Heart right ventricle (tissue), 16 donors: ENCODE measurements at regions not wholly inside any gene's neighbourhood (a gene's known extent, or its start where the extent isn't known, plus 50 kb on each side); places are given as distances from the start of the nearest gene placed in this dataset.

Experiments
- ATAC-seq, 8 donors: fragments of 200-7000 bp; cut with Tn5 transposase; one replicate each; pipeline ENCODE4 v1.9.1; 2020; ENCODE audit warnings: mild to moderate bottlenecking in 8 of 8, moderate library complexity in 8 of 8, moderate number of reproducible peaks in 1 of 8
- DNase-seq, 2 donors: peaks; one replicate each; pipeline ENCODE4 v3.0.0-alpha.2; 2020
- H3K27ac ChIP-seq, 10 donors: fragments of 200-600 bp; sonication (generic) in 2 of 10; one replicate each; pipeline versions ENCODE4 v1.5.0 to v1.8.0; 2020 to 2022; ENCODE audit warnings: mild to moderate bottlenecking in 3 of 10
- H3K27me3 ChIP-seq, 7 donors: fragments of 200-600 bp; one replicate each; pipeline ENCODE4 v1.8.0; 2021 to 2022; ENCODE audit warnings: mild to moderate bottlenecking in 2 of 7
- H3K36me3 ChIP-seq, 9 donors: fragments of 200-600 bp; sonication (generic) in 1 of 9; one replicate each; pipeline versions ENCODE4 v1.5.0 to v1.8.0; 2020 to 2022; ENCODE audit warnings: mild to moderate bottlenecking in 2 of 9
- H3K4me1 ChIP-seq, 9 donors: fragments of 200-600 bp; sonication (generic) in 1 of 9; one replicate each; pipeline versions ENCODE4 v1.5.0 to v1.8.0; 2020 to 2022; ENCODE audit warnings: mild to moderate bottlenecking in 4 of 9
- H3K4me3 ChIP-seq, 10 donors: fragments of 200-600 bp; sonication (generic) in 2 of 10; one replicate each; pipeline versions ENCODE4 v1.5.0 to v1.8.0; 2020 to 2022; ENCODE audit warnings: mild to moderate bottlenecking in 7 of 10, moderate library complexity in 2 of 10
- H3K9me3 ChIP-seq, 11 donors: fragments of 200-600 bp in 10 of 11; sonication (generic) in 2 of 11; one replicate each; pipeline versions ENCODE4 v1.5.0 to v1.8.0; 2013 to 2022; ENCODE audit warnings: mild to moderate bottlenecking in 2 of 11, control low read depth in 1 of 11, moderate library complexity in 1 of 11
- WGBS, 2 donors: extraction: QIAGEN DNeasy Blood & Tissue Kit; methylation state at CpG; one replicate each; pipeline ENCODE4 v1.1.7; 2013; ENCODE audit warnings: inconsistent platforms in 1 of 2; 5-methylcytosine and 5-hydroxymethylcytosine counted together
- intact Hi-C, 10 donors: fragments of 100-400 bp; cut with DNase I; formaldehyde crosslinking; loops; one replicate each; pipeline versions ENCODE4 v1.11.1 to v1.14.2; 2022
- TF ChIP-seq, protein P1 (sequence below), 9 donors: fragments of 200-600 bp; sonication (generic) in 2 of 9; IDR thresholded peaks; one replicate each; pipeline versions ENCODE4 v1.5.0 to v1.8.0; 2021 to 2022; ENCODE audit warnings: antibody characterized with exemption in 9 of 9, mild to moderate bottlenecking in 5 of 9, moderate library complexity in 1 of 9
- donor health status: Arrhythmogenic right ventricular cardiomyopathy.
- donor health status: ischemic (EF 13 %, LVEDD 7.1; RV severe dilation, severe dysfunction).
- donor health status: healthy with polysubstance abuse.
- donor health status: DM: no; HTN: yes; CAD: no.
- donor health status: DM: no; HTN: no; CAD: no.
- donor health status: ischemic (EF 25% LVEDD 6.9; RV normal size, moderate dysfunction).
- donor health status: ischemic (EF 25% LVEDD 5.7; RV mildly dilated, moderate dysfunction).
- donor health status: healthy.
- donor health status: DM: yes; HTN: yes; CAD: no.
- donor health status: Ischemic cardiomyopathy.
- donor health status: ischemic (EF 35%, LVEDD 5.7; RV mildly dilated, moderate dysfunction).
- donor health status: nonischemic (EF 11% LVEDD 7.7; RV severe dilation, severe dysfunction).
- donor health status: DM: yes; HTN: yes; CAD: no.
- donor health status: PGD.
- donor health status: ischemic (EF 29% LVEDD 5.4; RV normal size, mild dysfunction).
- donor health status: nonischemic (EF 23%, LVEDD 6.1; RV moderate dilation, normal function).

DNA sequence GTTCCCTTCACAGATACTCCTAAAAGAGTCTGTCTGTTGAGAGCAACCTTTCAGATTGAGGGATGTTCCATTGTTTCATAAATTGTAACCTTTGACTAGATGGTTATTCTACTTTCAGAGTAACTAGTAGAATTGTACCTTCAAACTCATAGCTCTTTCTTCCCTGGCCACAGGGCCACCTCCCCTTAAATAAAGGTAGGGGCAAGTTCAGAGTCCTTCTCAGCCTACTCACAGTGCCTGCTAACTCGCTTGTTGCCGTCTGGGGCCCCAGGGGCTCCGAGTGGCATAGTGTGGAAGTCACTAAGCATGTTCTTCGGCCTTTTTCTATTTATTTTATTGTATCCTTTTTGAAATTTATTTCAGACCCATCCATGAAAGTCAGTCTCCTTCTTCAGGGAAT lies 250.4 kb downstream of the ALX1 start:
- no peak overlapping the region for H3K27ac ChIP-seq
- no peak for DNase-seq
- H3K4me1 ChIP-seq, result no peaks in the 10 kb centered on the region
- intact Hi-C loops, result no loop called here
- WGBS, 2 donors, result 88 to 96% methylated on average over 4 of the region's 4 CpGs
- H3K27me3 ChIP-seq, result no peaks in the 10 kb centered on the region
- H3K36me3 ChIP-seq, result no peaks in the 10 kb centered on the region
- TF ChIP-seq, protein P1, sequence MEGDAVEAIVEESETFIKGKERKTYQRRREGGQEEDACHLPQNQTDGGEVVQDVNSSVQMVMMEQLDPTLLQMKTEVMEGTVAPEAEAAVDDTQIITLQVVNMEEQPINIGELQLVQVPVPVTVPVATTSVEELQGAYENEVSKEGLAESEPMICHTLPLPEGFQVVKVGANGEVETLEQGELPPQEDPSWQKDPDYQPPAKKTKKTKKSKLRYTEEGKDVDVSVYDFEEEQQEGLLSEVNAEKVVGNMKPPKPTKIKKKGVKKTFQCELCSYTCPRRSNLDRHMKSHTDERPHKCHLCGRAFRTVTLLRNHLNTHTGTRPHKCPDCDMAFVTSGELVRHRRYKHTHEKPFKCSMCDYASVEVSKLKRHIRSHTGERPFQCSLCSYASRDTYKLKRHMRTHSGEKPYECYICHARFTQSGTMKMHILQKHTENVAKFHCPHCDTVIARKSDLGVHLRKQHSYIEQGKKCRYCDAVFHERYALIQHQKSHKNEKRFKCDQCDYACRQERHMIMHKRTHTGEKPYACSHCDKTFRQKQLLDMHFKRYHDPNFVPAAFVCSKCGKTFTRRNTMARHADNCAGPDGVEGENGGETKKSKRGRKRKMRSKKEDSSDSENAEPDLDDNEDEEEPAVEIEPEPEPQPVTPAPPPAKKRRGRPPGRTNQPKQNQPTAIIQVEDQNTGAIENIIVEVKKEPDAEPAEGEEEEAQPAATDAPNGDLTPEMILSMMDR (IDR thresholded peaks at IDR 0.05), result no peak
- H3K9me3 ChIP-seq, result peaks cover 0 to 3% (median 0%) of the 10 kb centered on the region in 11 donors
- ATAC-seq, result no peak
- H3K4me3 ChIP-seq, result no peak overlapping the region

DNA sequence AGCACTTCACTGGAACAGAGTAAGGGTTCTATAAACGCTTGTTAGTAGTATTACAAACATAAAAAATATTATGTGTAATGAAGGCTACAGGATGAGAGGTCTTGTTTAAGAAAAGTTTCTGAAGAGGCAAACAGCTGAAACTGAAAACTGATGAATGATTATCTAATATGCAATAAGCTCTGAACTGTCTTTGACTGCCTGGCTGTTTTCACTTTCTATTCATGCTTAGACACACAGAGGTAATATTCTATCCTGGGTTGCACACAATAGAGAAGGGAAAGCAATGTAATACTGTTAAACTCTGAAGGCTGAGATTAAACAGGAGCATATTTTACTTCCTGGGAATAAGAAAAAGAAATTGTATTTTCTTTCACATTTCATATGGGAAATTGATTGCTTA lies 251.3 kb downstream of the ALX1 start:
- ATAC-seq, result no peak
- TF ChIP-seq, protein P1 (IDR thresholded peaks at IDR 0.05), result no peak
- H3K4me3 ChIP-seq, result no peak overlapping the region
- no peak for DNase-seq
- peaks cover 0 to 3% (median 0%) of the 10 kb centered on the region in 11 donors for H3K9me3 ChIP-seq
- no peak overlapping the region for H3K27ac ChIP-seq
- intact Hi-C loops, result no loop called here
- H3K4me1 ChIP-seq, result no peaks in the 10 kb centered on the region
- no peaks in the 10 kb centered on the region for H3K36me3 ChIP-seq
- 43 to 54% methylated on average over 1 of the region's 1 CpG for WGBS, 2 donors
- H3K27me3 ChIP-seq, result no peaks in the 10 kb centered on the region

- H3K4me3 ChIP-seq, result no peak overlapping the region
- H3K4me1 ChIP-seq, result no peaks in the 10 kb centered on the region
- intact Hi-C loops, result no loop called here
- no peaks in the 10 kb centered on the region for H3K36me3 ChIP-seq
- DNase-seq (no peak), ATAC-seq (no peak)
- no peaks in the 10 kb centered on the region for H3K9me3 ChIP-seq
- no peaks in the 10 kb centered on the region for H3K27me3 ChIP-seq
- TF ChIP-seq, protein P1 (IDR thresholded peaks at IDR 0.05), result no peak
- 89 to 91% methylated on average over 2 of the region's 2 CpGs for WGBS, 2 donors
- H3K27ac ChIP-seq, result no peak overlapping the region
Measured at GRCh38 chr12:85549640-85550039, 269.6 kb downstream of the ALX1 start.

- DNase-seq (no peak), ATAC-seq (no peak)
- Histone ChIP-seq H3K4me3 (no peak overlapping the region), H3K4me1 (no peaks in the 10 kb centered on the region), H3K27me3 (no peaks in the 10 kb centered on the region), H3K36me3 (no peaks in the 10 kb centered on the region), H3K9me3 (no peaks in the 10 kb centered on the region), H3K27ac (no peak overlapping the region)
- WGBS, 2 donors, result 66 to 71% methylated on average over 2 of the region's 2 CpGs
- TF ChIP-seq, protein P1 (IDR thresholded peaks at IDR 0.05), result no peak
- intact Hi-C loops, result no loop called here
Measured at GRCh38 chr12:85550924-85551323, 270.9 kb downstream of the ALX1 start.

- intact Hi-C loops, result no loop called here
- no peaks in the 10 kb centered on the region for H3K9me3 ChIP-seq
- no peaks in the 10 kb centered on the region for H3K4me1 ChIP-seq
- no peaks in the 10 kb centered on the region for H3K36me3 ChIP-seq
- H3K4me3 ChIP-seq, result no peak overlapping the region
- ATAC-seq (no peak), DNase-seq (no peak)
- H3K27ac ChIP-seq, result no peak overlapping the region
- no peaks in the 10 kb centered on the region for H3K27me3 ChIP-seq
- TF ChIP-seq, protein P1 (IDR thresholded peaks at IDR 0.05), result no peak
- 91 to 94% methylated on average over 3 of the region's 3 CpGs for WGBS, 2 donors
Measured at GRCh38 chr12:85552461-85552860, 272.4 kb downstream of the ALX1 start.
